Calu3 (cell line): ENCODE measurements at regions not wholly inside any gene's neighbourhood (a gene's known extent, or its start where the extent isn't known, plus 50 kb on each side); places are given as distances from the start of the nearest gene placed in this dataset.
"Not testable (repeated sequence)": the region's sequence is repeated elsewhere in the genome, so short reads cannot be mapped to it uniquely, and the experiment has no call there.

Source experiments
- BruUV-seq: library from RNA; stranded (reverse); fragments of 400-500 nt; replicated peaks from 2 replicates; lab custom pipeline; 2021; lab: Mats Ljungman, UMichigan
- CTCF ChIA-PET: fragments of 300-600 bp; sonication (Branson Sonifier 250); formaldehyde crosslinking; loops from one replicate; lab custom pipeline; 2022; ENCODE audit warnings: antibody characterized with exemption; lab: Charles Lee
- DNase-seq: peaks from one replicate; pipeline ENCODE4 v3.0.0; 2022
- H3K27ac Mint-ChIP-seq: one replicate; pipeline ENCODE4 v1.8.0; 2022; ENCODE audit warnings: mixed read lengths; ENCODE audit not compliant: unreplicated experiment
- H3K27me3 Mint-ChIP-seq: one replicate; pipeline ENCODE4 v1.8.0; 2022; ENCODE audit warnings: mixed read lengths; ENCODE audit not compliant: unreplicated experiment
- H3K36me3 Mint-ChIP-seq: one replicate; pipeline ENCODE4 v1.8.0; 2022; ENCODE audit warnings: mild to moderate bottlenecking, moderate library complexity, mixed read lengths; ENCODE audit not compliant: insufficient read depth, unreplicated experiment
- H3K4me1 Mint-ChIP-seq: one replicate; pipeline ENCODE4 v1.8.0; 2022; ENCODE audit warnings: mild to moderate bottlenecking, low read depth, mixed read lengths; ENCODE audit not compliant: unreplicated experiment
- H3K4me3 Mint-ChIP-seq: one replicate; pipeline ENCODE4 v1.8.0; 2022; ENCODE audit warnings: mild to moderate bottlenecking, low read depth, moderate library complexity, mixed read lengths; ENCODE audit not compliant: unreplicated experiment
- H3K9me3 Mint-ChIP-seq: one replicate; pipeline ENCODE4 v1.8.0; 2022; ENCODE audit warnings: low read depth, mixed read lengths; ENCODE audit not compliant: unreplicated experiment
- CTCF ChIP-seq: fragments of 200-600 bp; IDR thresholded peaks from one replicate; pipeline ENCODE4 v1.8.0; 2022; ENCODE audit warnings: antibody characterized with exemption; ENCODE audit not compliant: unreplicated experiment
- intact Hi-C: fragments of 100-400 bp; cut with micrococcal nuclease; formaldehyde crosslinking; loops from one replicate; pipeline ENCODE4 v1.10.0; 2022; ENCODE audit not compliant: unreplicated experiment

- Mint-ChIP-seq H3K4me3 (no peak overlapping the region), H3K4me1 (peaks cover 19% of the 10 kb centered on the region), H3K27ac (peak overlapping the region; percentile 83), H3K9me3 (no peaks in the 10 kb centered on the region), H3K27me3 (no peaks in the 10 kb centered on the region), H3K36me3 (peaks cover 6% of the 10 kb centered on the region)
- CTCF ChIA-PET: no interaction called here
- intact Hi-C loops: no loop called here
- DNase-seq: no peak
- no TSS peak for BruUV-seq
- no peak for TF ChIP-seq CTCF
These were observed 328.3 kb downstream of the GBA3 start for GRCh38 chr4:23021040-23021439.

GRCh38 chr4:23020399-23020798 lies 327.7 kb downstream of the GBA3 start:
- CTCF ChIA-PET, H3K4me3 Mint-ChIP-seq, H3K27me3 Mint-ChIP-seq, H3K36me3 Mint-ChIP-seq, DNase-seq, BruUV-seq, H3K9me3 Mint-ChIP-seq, intact Hi-C loops: not testable (repeated sequence)
- peaks cover 19% of the 10 kb centered on the region for H3K4me1 Mint-ChIP-seq
- H3K27ac Mint-ChIP-seq: peak overlapping the region; percentile 83

- no peak overlapping the region for H3K27ac Mint-ChIP-seq
- no peak overlapping the region for H3K4me3 Mint-ChIP-seq
- no peaks in the 10 kb centered on the region for H3K27me3 Mint-ChIP-seq
- no peaks in the 10 kb centered on the region for H3K9me3 Mint-ChIP-seq
- peaks cover 12% of the 10 kb centered on the region for H3K4me1 Mint-ChIP-seq
- intact Hi-C loops: no loop called here
- TF ChIP-seq CTCF: no peak
- peaks cover 5% of the 10 kb centered on the region for H3K36me3 Mint-ChIP-seq
- no TSS peak for BruUV-seq
- DNase-seq: no peak
- CTCF ChIA-PET: no interaction called here
These were observed 324.2 kb downstream of the GBA3 start for GRCh38 chr4:23016981-23017380.

GRCh38 chr4:23015821-23016220 lies 323.1 kb downstream of the GBA3 start:
- intact Hi-C loops: no loop called here
- BruUV-seq: no TSS peak

More at GRCh38 chr4:23015821-23016220, 323.1 kb downstream of the GBA3 start:
- Mint-ChIP-seq H3K9me3 (no peaks in the 10 kb centered on the region), H3K4me1 (peaks cover 8% of the 10 kb centered on the region), H3K36me3 (no peaks in the 10 kb centered on the region), H3K4me3 (no peak overlapping the region), H3K27ac (no peak overlapping the region), H3K27me3 (no peaks in the 10 kb centered on the region)
- TF ChIP-seq CTCF: no peak
- no peak for DNase-seq
- CTCF ChIA-PET: no interaction called here
